ENCODE measurements at regions not wholly inside any gene's neighbourhood (a gene's known extent, or its start where the extent isn't known, plus 50 kb on each side); places are given as distances from the start of the nearest gene placed in this dataset.

DNA sequence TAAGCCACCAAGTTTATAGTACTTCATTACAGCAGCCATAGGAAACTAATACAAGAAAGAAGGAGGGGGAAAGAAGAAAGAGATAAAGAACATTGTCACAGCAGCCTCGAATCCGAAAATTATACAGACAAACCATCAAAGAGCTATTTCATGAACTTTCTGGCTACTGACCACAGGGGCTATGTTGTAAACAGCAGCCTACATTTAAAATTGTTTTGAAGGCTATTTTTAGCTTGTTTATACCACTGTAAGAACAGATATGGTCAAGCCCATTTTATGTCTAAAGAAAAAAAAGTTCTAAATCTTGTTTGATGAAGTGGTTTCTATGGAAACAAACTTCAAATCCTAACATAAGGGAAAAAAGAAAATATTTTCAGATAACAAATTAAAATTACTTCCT, 282.1 kb downstream of the GABRG1 start:
- TF ChIP-seq POLR2A (IDR thresholded peaks at IDR 0.05), result no peak
- TF ChIP-seq POLR2AphosphoS5 (IDR thresholded peaks at IDR 0.05), result no peak
- TF ChIP-seq, protein P1, sequence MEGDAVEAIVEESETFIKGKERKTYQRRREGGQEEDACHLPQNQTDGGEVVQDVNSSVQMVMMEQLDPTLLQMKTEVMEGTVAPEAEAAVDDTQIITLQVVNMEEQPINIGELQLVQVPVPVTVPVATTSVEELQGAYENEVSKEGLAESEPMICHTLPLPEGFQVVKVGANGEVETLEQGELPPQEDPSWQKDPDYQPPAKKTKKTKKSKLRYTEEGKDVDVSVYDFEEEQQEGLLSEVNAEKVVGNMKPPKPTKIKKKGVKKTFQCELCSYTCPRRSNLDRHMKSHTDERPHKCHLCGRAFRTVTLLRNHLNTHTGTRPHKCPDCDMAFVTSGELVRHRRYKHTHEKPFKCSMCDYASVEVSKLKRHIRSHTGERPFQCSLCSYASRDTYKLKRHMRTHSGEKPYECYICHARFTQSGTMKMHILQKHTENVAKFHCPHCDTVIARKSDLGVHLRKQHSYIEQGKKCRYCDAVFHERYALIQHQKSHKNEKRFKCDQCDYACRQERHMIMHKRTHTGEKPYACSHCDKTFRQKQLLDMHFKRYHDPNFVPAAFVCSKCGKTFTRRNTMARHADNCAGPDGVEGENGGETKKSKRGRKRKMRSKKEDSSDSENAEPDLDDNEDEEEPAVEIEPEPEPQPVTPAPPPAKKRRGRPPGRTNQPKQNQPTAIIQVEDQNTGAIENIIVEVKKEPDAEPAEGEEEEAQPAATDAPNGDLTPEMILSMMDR (IDR thresholded peaks at IDR 0.05), result no peak
- no peak for TF ChIP-seq EP300 (IDR thresholded peaks at IDR 0.05)

Measured in stomach (tissue), 4 donors.